Stimulated activated effector memory CD8-positive, alpha-beta T cell treated with anti-CD3 and anti-CD28 coated beads, Interleukin-12 subunit alpha, Interleukin-12 subunit beta, amount 100 ng/mL, for 72 hours (primary cell): ENCODE measurements at regions not wholly inside any gene's neighbourhood (a gene's known extent, or its start where the extent isn't known, plus 50 kb on each side); places are given as distances from the start of the nearest gene placed in this dataset.
"Not testable (repeated sequence)": the region's sequence is repeated elsewhere in the genome, so short reads cannot be mapped to it uniquely, and the experiment has no call there.

Experiments
- ATAC-seq: fragments of 150-1000 bp; cut with Tn5 transposase; 2 replicates; pipeline ENCODE4 v1.10.0; 2021
- DNase-seq, 2 donors: peaks; one replicate each; pipeline ENCODE4 v3.0.0; 2021 to 2022; ENCODE audit warnings: low spot score in 2 of 2
- H3K27ac Mint-ChIP-seq: one replicate; pipeline ENCODE4 v1.8.0; 2022; ENCODE audit warnings: mild to moderate bottlenecking, mixed read lengths
- H3K36me3 Mint-ChIP-seq: one replicate; pipeline ENCODE4 v1.8.0; 2022; ENCODE audit warnings: mild to moderate bottlenecking, mixed read lengths
- H3K4me1 Mint-ChIP-seq: one replicate; pipeline ENCODE4 v1.8.0; 2022; ENCODE audit warnings: mixed read lengths
- H3K4me3 Mint-ChIP-seq: one replicate; pipeline ENCODE4 v1.8.0; 2022; ENCODE audit warnings: mild to moderate bottlenecking, mixed read lengths
- H3K9me3 Mint-ChIP-seq: one replicate; pipeline ENCODE4 v1.8.0; 2022; ENCODE audit warnings: mixed read lengths

DNA sequence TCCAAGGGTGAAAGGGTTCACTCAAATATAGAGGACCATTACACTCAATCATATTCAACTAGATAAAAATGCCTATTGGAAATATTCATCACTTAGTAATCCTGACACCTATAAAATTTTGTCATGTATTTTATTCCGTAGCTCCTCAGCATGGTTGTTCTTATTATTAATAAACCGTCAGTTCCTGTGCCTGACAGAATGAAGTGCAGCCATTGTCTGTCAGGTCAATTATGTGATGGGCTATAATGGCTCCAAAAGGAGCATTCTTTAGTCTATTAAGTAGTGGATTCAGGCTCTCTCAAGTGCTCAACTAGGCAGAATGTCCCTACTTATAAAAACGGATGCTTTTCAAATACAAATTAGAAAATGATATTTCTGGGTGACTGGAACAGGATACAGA, 916.1 kb upstream of the ANO3 start:
- no peak for ATAC-seq
- Mint-ChIP-seq H3K9me3 (peaks cover 8% of the 10 kb centered on the region), H3K4me1 (no peaks in the 10 kb centered on the region), H3K4me3 (no peak overlapping the region), H3K36me3 (no peaks in the 10 kb centered on the region), H3K27ac (no peak overlapping the region)
- no peak for DNase-seq

DNA sequence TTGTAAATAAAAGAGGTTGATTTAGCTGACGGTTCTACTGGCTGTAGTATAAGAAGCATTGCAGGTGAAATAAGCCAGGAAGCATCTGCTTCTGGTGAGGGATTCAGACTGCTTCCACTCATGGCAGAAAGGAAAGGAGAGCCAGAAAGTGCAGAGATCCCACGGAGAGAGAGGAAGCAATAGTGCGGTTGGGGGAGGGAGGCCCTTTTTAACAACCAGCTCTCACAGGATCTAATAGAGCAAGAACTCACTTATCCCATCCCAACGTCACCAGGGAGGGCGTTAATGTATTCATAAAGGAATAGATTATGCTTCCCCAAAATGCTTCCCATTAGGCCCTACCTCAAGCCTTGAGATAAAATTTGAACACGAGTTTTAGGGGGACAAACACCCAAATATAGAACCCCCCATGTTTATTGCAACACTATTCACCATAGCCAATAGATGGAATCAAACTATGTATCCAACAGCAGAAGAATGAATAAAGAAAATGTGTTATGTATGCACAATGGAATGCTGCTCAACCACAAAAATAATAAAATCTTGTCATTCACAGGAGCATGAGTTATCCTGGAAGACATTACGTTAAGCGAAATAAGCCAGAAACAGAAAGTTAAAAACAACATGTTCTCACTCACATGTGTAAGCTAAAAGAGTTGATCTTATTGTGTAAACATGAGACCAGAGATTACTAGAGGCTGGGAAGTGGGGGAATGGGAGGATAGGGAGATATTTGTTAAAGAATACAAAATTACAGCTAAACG, 908.3 kb upstream of the ANO3 start:
- H3K27ac Mint-ChIP-seq: no peak overlapping the region
- peaks cover 9% of the 10 kb centered on the region for H3K9me3 Mint-ChIP-seq
- ATAC-seq: no peak
- H3K4me1 Mint-ChIP-seq: no peaks in the 10 kb centered on the region
- H3K36me3 Mint-ChIP-seq: no peaks in the 10 kb centered on the region
- no peak overlapping the region for H3K4me3 Mint-ChIP-seq
- no peak for DNase-seq

DNA sequence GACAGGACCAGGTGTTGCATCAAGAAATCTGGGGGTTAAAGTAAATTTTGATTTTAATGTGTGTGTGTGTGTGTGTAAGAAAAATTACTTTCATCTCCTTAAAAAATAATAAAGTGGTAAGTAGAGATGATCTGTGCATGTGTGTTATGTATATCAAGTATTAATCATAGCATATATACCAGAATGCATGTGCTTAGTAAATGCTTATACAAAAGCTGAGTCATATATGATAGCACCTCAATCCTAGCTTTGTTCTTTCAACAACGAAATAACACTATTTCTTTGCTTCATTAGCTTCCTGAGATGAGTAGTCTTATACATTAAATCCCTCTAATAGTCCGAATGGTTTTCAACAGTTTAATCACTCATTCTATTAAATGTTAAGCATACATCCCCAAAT, 899.6 kb upstream of the ANO3 start:
- peaks cover 3% of the 10 kb centered on the region for H3K9me3 Mint-ChIP-seq
- no peak overlapping the region for H3K27ac Mint-ChIP-seq
- DNase-seq: no peak
- H3K36me3 Mint-ChIP-seq: no peaks in the 10 kb centered on the region
- H3K4me1 Mint-ChIP-seq: no peaks in the 10 kb centered on the region
- ATAC-seq: no peak
- no peak overlapping the region for H3K4me3 Mint-ChIP-seq

DNA sequence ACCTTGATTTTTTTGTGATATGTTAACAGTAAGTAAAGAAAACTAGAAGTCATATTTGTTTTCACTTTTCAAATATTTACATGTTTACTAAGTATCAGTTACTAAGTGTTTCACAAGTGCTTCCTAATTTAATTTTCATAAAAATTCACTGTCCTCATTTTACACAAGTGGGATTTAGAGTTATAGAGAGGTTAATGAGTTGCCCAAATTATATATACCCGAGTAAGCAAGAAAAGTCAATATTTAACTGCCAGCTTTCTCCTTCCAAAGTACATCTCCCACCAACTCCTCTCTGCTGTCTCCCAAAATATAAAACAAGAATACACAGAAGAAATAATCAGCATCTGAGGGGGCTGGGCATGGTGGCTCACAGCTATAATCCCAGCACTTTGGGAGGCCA, 896.7 kb upstream of the ANO3 start:
- H3K27ac Mint-ChIP-seq: no peak overlapping the region

DNA sequence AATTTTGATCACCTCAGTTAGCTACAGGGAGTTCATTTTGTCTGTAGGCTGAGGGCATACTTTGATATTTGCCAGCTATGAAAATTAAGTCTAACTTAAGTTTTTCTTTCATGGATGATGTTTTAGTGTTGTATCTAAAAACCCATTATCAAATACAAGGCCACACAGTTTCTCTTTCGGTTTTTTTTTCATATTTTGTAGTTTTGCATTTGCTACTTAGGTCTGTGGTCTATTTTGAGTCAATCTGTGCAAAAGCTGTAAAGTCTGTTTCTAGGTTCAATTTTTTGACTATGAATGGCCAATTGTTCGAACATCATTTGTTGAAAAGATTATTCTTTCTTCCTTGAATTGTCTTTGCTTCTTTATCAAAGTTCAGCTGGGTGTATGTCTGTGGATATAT, 895.6 kb upstream of the ANO3 start:
- ATAC-seq: no peak
- H3K36me3 Mint-ChIP-seq: no peaks in the 10 kb centered on the region
- H3K4me3 Mint-ChIP-seq: no peak overlapping the region
- H3K9me3 Mint-ChIP-seq: peaks cover 12% of the 10 kb centered on the region
- no peaks in the 10 kb centered on the region for H3K4me1 Mint-ChIP-seq
- DNase-seq: no peak
- H3K27ac Mint-ChIP-seq: no peak overlapping the region

More for the DNA sequence above, 896.7 kb upstream of the ANO3 start:
- DNase-seq (no peak), ATAC-seq (no peak)
- Mint-ChIP-seq H3K4me3 (no peak overlapping the region), H3K36me3 (no peaks in the 10 kb centered on the region), H3K4me1 (no peaks in the 10 kb centered on the region), H3K9me3 (peaks cover 7% of the 10 kb centered on the region)

- H3K4me3 Mint-ChIP-seq: no peak overlapping the region
- H3K36me3 Mint-ChIP-seq: no peaks in the 10 kb centered on the region
- H3K4me1 Mint-ChIP-seq: no peaks in the 10 kb centered on the region
- ATAC-seq (no peak), DNase-seq (no peak)
- H3K9me3 Mint-ChIP-seq: peaks cover 15% of the 10 kb centered on the region
- no peak overlapping the region for H3K27ac Mint-ChIP-seq
Measured at GRCh38 chr11:25441421-25441820, 890.5 kb upstream of the ANO3 start.

GRCh38 chr11:25449091-25449490, 882.8 kb upstream of the ANO3 start:
- no peaks in the 10 kb centered on the region for H3K4me1 Mint-ChIP-seq
- no peak overlapping the region for H3K27ac Mint-ChIP-seq
- H3K4me3 Mint-ChIP-seq: no peak overlapping the region
- peaks cover 10% of the 10 kb centered on the region for H3K9me3 Mint-ChIP-seq
- H3K36me3 Mint-ChIP-seq: no peaks in the 10 kb centered on the region
- DNase-seq (no peak), ATAC-seq (no peak)

DNA sequence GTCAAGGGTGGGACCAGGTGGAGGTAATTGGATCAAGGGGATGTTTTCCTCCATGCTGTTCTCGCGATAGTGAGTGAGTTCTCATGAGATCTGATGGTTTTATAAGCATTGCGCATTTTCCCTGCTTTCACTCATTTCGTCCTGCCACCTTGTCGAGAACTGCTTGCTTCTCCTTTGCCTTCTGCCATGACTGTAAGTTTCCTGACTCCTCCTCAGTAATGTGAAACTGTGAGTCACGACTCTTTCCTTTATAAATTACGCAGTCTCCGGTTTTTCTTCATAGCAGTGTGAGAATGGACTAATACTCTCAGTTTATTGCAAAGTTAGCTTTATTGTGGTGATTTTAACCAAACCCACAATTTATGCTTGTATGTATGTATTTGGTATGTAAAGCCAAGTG, 878.5 kb upstream of the ANO3 start:
- Mint-ChIP-seq H3K4me3 (no peak overlapping the region), H3K36me3 (no peaks in the 10 kb centered on the region), H3K9me3 (peaks cover 11% of the 10 kb centered on the region), H3K27ac (no peak overlapping the region), H3K4me1 (no peaks in the 10 kb centered on the region)
- DNase-seq (no peak), ATAC-seq (no peak)

- Mint-ChIP-seq H3K9me3 (peaks cover 13% of the 10 kb centered on the region), H3K4me3 (no peak overlapping the region), H3K27ac (no peak overlapping the region), H3K4me1 (no peaks in the 10 kb centered on the region), H3K36me3 (no peaks in the 10 kb centered on the region)
- no peak for DNase-seq
- ATAC-seq: no peak
Measured at GRCh38 chr11:25456211-25456610, 875.7 kb upstream of the ANO3 start.

- peaks cover 4% of the 10 kb centered on the region for H3K9me3 Mint-ChIP-seq
- DNase-seq (no peak), ATAC-seq (no peak)
- no peak overlapping the region for H3K4me3 Mint-ChIP-seq
- no peaks in the 10 kb centered on the region for H3K36me3 Mint-ChIP-seq
- no peak overlapping the region for H3K27ac Mint-ChIP-seq
- no peaks in the 10 kb centered on the region for H3K4me1 Mint-ChIP-seq
Measured at GRCh38 chr11:25483915-25484635, 847.9 kb upstream of the ANO3 start.

- no peak for ATAC-seq
- no peaks in the 10 kb centered on the region for H3K4me1 Mint-ChIP-seq
Measured at GRCh38 chr11:25485315-25485714, 846.6 kb upstream of the ANO3 start.

DNA sequence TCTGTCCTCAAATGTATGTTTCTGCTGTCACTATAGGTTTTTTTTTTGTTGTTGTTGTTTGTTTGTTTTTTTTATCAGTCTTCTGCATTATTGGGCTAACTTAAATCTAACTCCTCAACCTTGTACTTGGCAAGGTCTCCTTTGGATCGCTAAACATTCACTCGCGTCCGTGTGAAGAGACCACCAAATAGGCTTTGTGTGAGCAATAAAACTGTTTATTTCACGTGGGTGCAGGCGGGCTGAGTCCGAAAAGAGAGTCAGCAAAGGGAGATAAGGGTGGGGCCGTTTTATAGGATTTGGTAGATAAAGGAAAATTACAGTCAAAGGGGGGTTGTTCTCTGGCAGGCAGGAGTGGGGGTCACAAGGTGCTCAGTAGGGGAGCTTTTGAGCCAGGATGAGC, 845.6 kb upstream of the ANO3 start:
- H3K27ac Mint-ChIP-seq, H3K9me3 Mint-ChIP-seq, H3K36me3 Mint-ChIP-seq, DNase-seq, H3K4me3 Mint-ChIP-seq, H3K4me1 Mint-ChIP-seq, ATAC-seq: not testable (repeated sequence)

More at GRCh38 chr11:25485315-25485714, 846.6 kb upstream of the ANO3 start:
- Mint-ChIP-seq H3K9me3 (peaks cover 4% of the 10 kb centered on the region), H3K27ac (no peak overlapping the region), H3K4me3 (no peak overlapping the region), H3K36me3 (no peaks in the 10 kb centered on the region)
- no peak for DNase-seq

DNA sequence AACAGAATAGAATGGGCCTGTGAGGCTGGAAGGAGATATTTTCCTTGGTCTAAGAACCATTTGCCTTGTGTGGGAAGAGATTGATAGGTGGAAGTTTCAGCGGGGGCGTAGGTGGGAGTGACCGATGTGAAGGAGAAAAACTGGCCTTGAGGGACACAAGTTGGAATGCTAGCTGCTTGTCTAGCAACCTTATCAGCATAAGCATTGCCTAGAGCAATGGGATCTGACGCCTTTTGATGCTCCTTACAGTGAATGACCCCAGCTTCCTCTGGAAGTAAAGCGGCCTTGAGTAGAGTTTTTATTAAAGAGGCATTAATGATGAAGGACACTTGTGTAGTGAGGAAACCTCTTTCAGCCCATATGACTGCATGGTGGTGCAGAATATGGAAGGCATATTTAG, 843.8 kb upstream of the ANO3 start:
- not testable (repeated sequence) for H3K4me1 Mint-ChIP-seq, DNase-seq, H3K27ac Mint-ChIP-seq, H3K36me3 Mint-ChIP-seq, H3K9me3 Mint-ChIP-seq, H3K4me3 Mint-ChIP-seq, ATAC-seq

DNA sequence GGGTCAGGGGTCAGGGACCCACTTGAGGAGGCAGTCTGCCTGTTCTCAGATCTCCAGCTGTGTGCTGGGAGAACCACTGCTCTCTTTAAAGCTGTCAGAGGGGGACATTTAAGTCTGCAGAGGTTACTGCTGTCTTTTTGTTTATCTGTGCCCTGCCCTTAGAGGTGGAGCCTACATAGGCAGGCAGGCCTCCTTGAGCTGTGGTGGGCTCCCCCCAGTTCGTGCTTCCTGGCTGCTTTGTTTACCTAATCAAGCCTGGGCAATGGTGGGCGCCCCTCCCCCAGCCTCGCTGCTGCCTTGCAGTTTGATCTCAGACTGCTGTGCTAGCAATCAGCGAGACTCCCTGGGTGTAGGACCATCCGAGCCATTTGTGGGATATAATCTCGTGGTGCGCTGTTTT, 830.5 kb upstream of the ANO3 start:
- H3K4me3 Mint-ChIP-seq, H3K9me3 Mint-ChIP-seq, H3K4me1 Mint-ChIP-seq, H3K36me3 Mint-ChIP-seq, H3K27ac Mint-ChIP-seq, ATAC-seq, DNase-seq: not testable (repeated sequence)

DNA sequence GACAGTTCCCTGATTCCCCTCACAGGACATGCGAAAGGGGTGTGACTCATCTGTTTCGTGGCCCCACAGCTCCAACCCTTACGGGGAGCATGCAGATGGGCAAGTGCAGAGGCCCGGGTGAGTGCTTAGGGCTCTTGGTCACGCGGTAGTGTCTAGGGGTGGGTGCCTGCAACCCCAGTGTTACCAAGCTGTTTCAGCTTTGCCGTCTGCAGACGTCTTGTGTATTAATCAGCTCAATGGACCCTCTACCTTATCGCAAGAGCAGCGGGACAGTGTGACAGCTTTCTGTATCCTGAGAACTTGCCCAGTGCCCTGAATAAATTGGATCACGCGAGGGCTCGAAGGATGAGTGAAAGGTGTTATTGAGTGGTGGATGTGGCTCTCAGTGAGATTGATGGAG, 816.4 kb upstream of the ANO3 start:
- Mint-ChIP-seq H3K9me3 (peaks cover 13% of the 10 kb centered on the region), H3K36me3 (no peaks in the 10 kb centered on the region), H3K4me1 (no peaks in the 10 kb centered on the region), H3K27ac (no peak overlapping the region), H3K4me3 (no peak overlapping the region)
- ATAC-seq (no peak), DNase-seq (no peak)

DNA sequence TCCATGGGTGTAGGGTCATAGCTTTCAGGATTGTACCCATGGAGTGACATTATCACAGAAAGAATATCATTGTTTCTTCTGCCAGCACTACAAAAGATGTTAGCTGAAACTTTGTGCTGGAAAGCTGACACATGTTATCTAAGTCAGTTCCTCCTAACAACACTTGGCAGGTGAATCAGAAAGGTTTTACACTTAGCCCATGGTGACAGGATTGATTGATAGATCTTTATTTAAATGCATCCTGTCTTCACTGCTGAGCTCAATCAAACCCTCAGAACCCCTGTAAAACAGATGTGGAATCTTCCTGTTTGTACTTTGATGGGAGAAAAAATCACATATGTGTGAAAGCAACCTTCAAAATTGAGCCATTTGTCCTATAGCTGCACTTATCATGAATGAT, 811.5 kb upstream of the ANO3 start:
- Mint-ChIP-seq H3K27ac (no peak overlapping the region), H3K4me1 (no peaks in the 10 kb centered on the region), H3K36me3 (no peaks in the 10 kb centered on the region), H3K9me3 (peaks cover 2% of the 10 kb centered on the region), H3K4me3 (no peak overlapping the region)
- DNase-seq: no peak
- no peak for ATAC-seq
